ENCODE measurements at regions not wholly inside any gene's neighbourhood (a gene's known extent, or its start where the extent isn't known, plus 50 kb on each side); places are given as distances from the start of the nearest gene placed in this dataset.

- POLR2A ChIA-PET = no interaction called here
- CTCF ChIA-PET = no interaction called here
- H3K4me1 Mint-ChIP-seq (ENCODE audit: low read depth) = no peaks in the 10 kb centered on the region
- intact Hi-C loops (cut with micrococcal nuclease) = no loop called here
- DNase-seq (no peak), ATAC-seq (no peak)
- H3K4me3 Mint-ChIP-seq = no peak overlapping the region
- H3K27me3 Mint-ChIP-seq = no peaks in the 10 kb centered on the region
- H3K27ac Mint-ChIP-seq = no peak overlapping the region
- H3K9me3 Mint-ChIP-seq = peaks cover 2% of the 10 kb centered on the region
- no peak for TF ChIP-seq CTCF (IDR thresholded peaks at IDR 0.05)
- H3K36me3 Mint-ChIP-seq (ENCODE audit: low read depth) = no peaks in the 10 kb centered on the region
Observed at GRCh38 chr9:120018037-120018436, 561.9 kb downstream of the CDK5RAP2 start.

DNA sequence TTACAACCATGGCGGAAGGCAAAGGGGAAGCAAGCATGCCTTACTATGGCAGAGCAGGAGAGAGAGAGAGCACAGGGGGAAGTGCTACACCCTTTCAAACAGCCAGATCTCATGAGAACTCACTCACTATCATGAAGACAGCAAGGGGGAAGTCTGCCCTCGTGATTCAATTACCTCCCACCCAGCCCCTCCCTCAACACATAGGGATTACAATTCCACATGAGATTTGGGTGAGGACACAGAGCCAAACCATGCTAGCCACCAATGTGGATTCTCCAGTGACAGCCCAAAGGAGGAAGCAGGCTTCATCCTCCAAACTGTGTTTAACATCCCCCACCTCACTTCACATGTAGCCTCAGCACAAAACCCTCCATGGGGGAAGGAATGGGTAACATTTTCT lies 563.7 kb downstream of the CDK5RAP2 start:
- no peak for TF ChIP-seq CTCF (IDR thresholded peaks at IDR 0.05)
- POLR2A ChIA-PET = no interaction called here
- Mint-ChIP-seq H3K36me3 (ENCODE audit: low read depth) (no peaks in the 10 kb centered on the region), H3K9me3 (peaks cover 2% of the 10 kb centered on the region), H3K27ac (no peak overlapping the region), H3K4me1 (ENCODE audit: low read depth) (no peaks in the 10 kb centered on the region), H3K27me3 (no peaks in the 10 kb centered on the region), H3K4me3 (no peak overlapping the region)
- DNase-seq (no peak), ATAC-seq (no peak)
- CTCF ChIA-PET = no interaction called here
- intact Hi-C loops (cut with micrococcal nuclease) = no loop called here

- Mint-ChIP-seq H3K27ac (no peak overlapping the region), H3K4me3 (no peak overlapping the region), H3K9me3 (no peaks in the 10 kb centered on the region), H3K27me3 (peaks cover 2% of the 10 kb centered on the region), H3K4me1 (ENCODE audit: low read depth) (no peaks in the 10 kb centered on the region), H3K36me3 (ENCODE audit: low read depth) (no peaks in the 10 kb centered on the region)
- no peak for TF ChIP-seq CTCF (IDR thresholded peaks at IDR 0.05)
- DNase-seq = no peak
- CTCF ChIA-PET = no interaction called here
- intact Hi-C loops (cut with micrococcal nuclease) = no loop called here
- POLR2A ChIA-PET = no interaction called here
- ATAC-seq = no peak
Observed at GRCh38 chr9:120014796-120015195, 565.2 kb downstream of the CDK5RAP2 start.

GRCh38 chr9:120009856-120010255 lies 570.1 kb downstream of the CDK5RAP2 start:
- Mint-ChIP-seq H3K4me3 (no peak overlapping the region), H3K36me3 (ENCODE audit: low read depth) (no peaks in the 10 kb centered on the region), H3K4me1 (ENCODE audit: low read depth) (no peaks in the 10 kb centered on the region), H3K9me3 (no peaks in the 10 kb centered on the region), H3K27me3 (peaks cover 5% of the 10 kb centered on the region), H3K27ac (no peak overlapping the region)
- ATAC-seq (no peak), DNase-seq (no peak)
- TF ChIP-seq CTCF (IDR thresholded peaks at IDR 0.05) = no peak
- intact Hi-C loops (cut with micrococcal nuclease) = no loop called here
- CTCF ChIA-PET = no interaction called here
- POLR2A ChIA-PET = no interaction called here

GRCh38 chr9:120001536-120001935 lies 578.4 kb downstream of the CDK5RAP2 start:
- no peaks in the 10 kb centered on the region for H3K4me1 Mint-ChIP-seq (ENCODE audit: low read depth)
- no peaks in the 10 kb centered on the region for H3K9me3 Mint-ChIP-seq
- ChIA-PET CTCF (no interaction called here), POLR2A (no interaction called here)
- H3K27me3 Mint-ChIP-seq = peaks cover 2% of the 10 kb centered on the region
- intact Hi-C loops (cut with micrococcal nuclease) = no loop called here
- TF ChIP-seq CTCF (IDR thresholded peaks at IDR 0.05) = no peak
- DNase-seq (no peak), ATAC-seq (no peak)
- no peak overlapping the region for H3K4me3 Mint-ChIP-seq
- H3K36me3 Mint-ChIP-seq (ENCODE audit: low read depth) = no peaks in the 10 kb centered on the region
- no peak overlapping the region for H3K27ac Mint-ChIP-seq

Measured in activated CD8-positive, alpha-beta T cell treated with anti-CD3 and anti-CD28 coated beads for 36 hours (primary cell).